ENCODE measurements at regions not wholly inside any gene's neighbourhood (a gene's known extent, or its start where the extent isn't known, plus 50 kb on each side); places are given as distances from the start of the nearest gene placed in this dataset.

GRCh38 chr20:10875653-10876052 is 201.9 kb upstream of the JAG1 start:
- no peaks in the 10 kb centered on the region for H3K36me3 ChIP-seq (ENCODE audit: insufficient read depth, low read length)
- H3K27ac ChIP-seq (ENCODE audit: low read depth in 1 of 2, low read length in 2 of 2) = no peak overlapping the region
- no peaks in the 10 kb centered on the region for H3K36me3 Mint-ChIP-seq (ENCODE audit: low read depth)
- no peaks in the 10 kb centered on the region for H3K9me3 ChIP-seq (ENCODE audit: control insufficient read depth in 1 of 2, insufficient read depth in 1 of 2, low read length in 2 of 2)
- CTCF ChIA-PET = no interaction called here
- H3K4me3 Mint-ChIP-seq = no peak overlapping the region
- H3K27me3 Mint-ChIP-seq = no peaks in the 10 kb centered on the region
- no peaks in the 10 kb centered on the region for H3K4me1 ChIP-seq (ENCODE audit: insufficient read depth, low read length)
- H3K27me3 ChIP-seq (ENCODE audit: control insufficient read depth in 1 of 2, insufficient read depth in 2 of 2, low read length in 2 of 2) = no peaks in the 10 kb centered on the region
- no peak overlapping the region for H3K27ac Mint-ChIP-seq
- peaks cover 4% of the 10 kb centered on the region for H3K9me3 Mint-ChIP-seq
- ATAC-seq (ENCODE audit: poor library complexity) (no peak), DNase-seq (no peak)
- no peaks in the 10 kb centered on the region for H3K4me1 Mint-ChIP-seq (ENCODE audit: low read depth)
- H3K4me3 ChIP-seq (ENCODE audit: low read length) = no peak overlapping the region
- TF ChIP-seq CTCF (IDR thresholded peaks at IDR 0.05) = no peak
- POLR2A ChIA-PET = no interaction called here
- intact Hi-C loops (cut with DNase I, micrococcal nuclease) = no loop called here

GRCh38 chr20:10876558-10876957 is 202.8 kb upstream of the JAG1 start:
- Mint-ChIP-seq H3K36me3 (ENCODE audit: low read depth) (no peaks in the 10 kb centered on the region), H3K4me1 (ENCODE audit: low read depth) (no peaks in the 10 kb centered on the region), H3K27me3 (no peaks in the 10 kb centered on the region), H3K27ac (no peak overlapping the region), H3K4me3 (no peak overlapping the region), H3K9me3 (peaks cover 4% of the 10 kb centered on the region)
- Histone ChIP-seq H3K4me1 (ENCODE audit: insufficient read depth, low read length) (no peaks in the 10 kb centered on the region), H3K36me3 (ENCODE audit: insufficient read depth, low read length) (no peaks in the 10 kb centered on the region), H3K27me3 (ENCODE audit: control insufficient read depth in 1 of 2, insufficient read depth in 2 of 2, low read length in 2 of 2) (no peaks in the 10 kb centered on the region), H3K9me3 (ENCODE audit: control insufficient read depth in 1 of 2, insufficient read depth in 1 of 2, low read length in 2 of 2) (no peaks in the 10 kb centered on the region), H3K4me3 (ENCODE audit: low read length) (no peak overlapping the region), H3K27ac (ENCODE audit: low read depth in 1 of 2, low read length in 2 of 2) (no peak overlapping the region)
- no peak for DNase-seq
- ChIA-PET POLR2A (no interaction called here), CTCF (no interaction called here)
- TF ChIP-seq CTCF (IDR thresholded peaks at IDR 0.05) = no peak
- ATAC-seq (ENCODE audit: poor library complexity) = no peak
- intact Hi-C loops (cut with DNase I, micrococcal nuclease) = no loop called here

GRCh38 chr20:10877342-10877741 is 203.5 kb upstream of the JAG1 start:
- no peak overlapping the region for H3K27ac ChIP-seq (ENCODE audit: low read depth in 1 of 2, low read length in 2 of 2)
- no peak for TF ChIP-seq CTCF (IDR thresholded peaks at IDR 0.05)
- no peaks in the 10 kb centered on the region for H3K9me3 ChIP-seq (ENCODE audit: control insufficient read depth in 1 of 2, insufficient read depth in 1 of 2, low read length in 2 of 2)
- ATAC-seq (ENCODE audit: poor library complexity) = no peak
- H3K4me1 ChIP-seq (ENCODE audit: insufficient read depth, low read length) = no peaks in the 10 kb centered on the region
- H3K27me3 Mint-ChIP-seq = no peaks in the 10 kb centered on the region
- no peaks in the 10 kb centered on the region for H3K27me3 ChIP-seq (ENCODE audit: control insufficient read depth in 1 of 2, insufficient read depth in 2 of 2, low read length in 2 of 2)
- intact Hi-C loops (cut with DNase I, micrococcal nuclease) = no loop called here
- ChIA-PET POLR2A (no interaction called here), CTCF (no interaction called here)
- no peaks in the 10 kb centered on the region for H3K36me3 ChIP-seq (ENCODE audit: insufficient read depth, low read length)
- DNase-seq = no peak
- no peak overlapping the region for H3K27ac Mint-ChIP-seq
- H3K9me3 Mint-ChIP-seq = peaks cover 4% of the 10 kb centered on the region
- no peak overlapping the region for H3K4me3 ChIP-seq (ENCODE audit: low read length)
- H3K4me3 Mint-ChIP-seq = no peak overlapping the region
- no peaks in the 10 kb centered on the region for H3K36me3 Mint-ChIP-seq (ENCODE audit: low read depth)
- H3K4me1 Mint-ChIP-seq (ENCODE audit: low read depth) = no peaks in the 10 kb centered on the region

Data from CD4-positive, alpha-beta T cell (primary cell).